NCI-H446 (cell line): ENCODE measurements at regions not wholly inside any gene's neighbourhood (a gene's known extent, or its start where the extent isn't known, plus 50 kb on each side); places are given as distances from the start of the nearest gene placed in this dataset.
"Not testable (repeated sequence)": the region's sequence is repeated elsewhere in the genome, so short reads cannot be mapped to it uniquely, and the experiment has no call there.

ENCODE experiments used
- DNase-seq, 2 experiments: peaks; one replicate each; lab custom pipeline; 2025; lab: John Stamatoyannopoulos, UW

DNA sequence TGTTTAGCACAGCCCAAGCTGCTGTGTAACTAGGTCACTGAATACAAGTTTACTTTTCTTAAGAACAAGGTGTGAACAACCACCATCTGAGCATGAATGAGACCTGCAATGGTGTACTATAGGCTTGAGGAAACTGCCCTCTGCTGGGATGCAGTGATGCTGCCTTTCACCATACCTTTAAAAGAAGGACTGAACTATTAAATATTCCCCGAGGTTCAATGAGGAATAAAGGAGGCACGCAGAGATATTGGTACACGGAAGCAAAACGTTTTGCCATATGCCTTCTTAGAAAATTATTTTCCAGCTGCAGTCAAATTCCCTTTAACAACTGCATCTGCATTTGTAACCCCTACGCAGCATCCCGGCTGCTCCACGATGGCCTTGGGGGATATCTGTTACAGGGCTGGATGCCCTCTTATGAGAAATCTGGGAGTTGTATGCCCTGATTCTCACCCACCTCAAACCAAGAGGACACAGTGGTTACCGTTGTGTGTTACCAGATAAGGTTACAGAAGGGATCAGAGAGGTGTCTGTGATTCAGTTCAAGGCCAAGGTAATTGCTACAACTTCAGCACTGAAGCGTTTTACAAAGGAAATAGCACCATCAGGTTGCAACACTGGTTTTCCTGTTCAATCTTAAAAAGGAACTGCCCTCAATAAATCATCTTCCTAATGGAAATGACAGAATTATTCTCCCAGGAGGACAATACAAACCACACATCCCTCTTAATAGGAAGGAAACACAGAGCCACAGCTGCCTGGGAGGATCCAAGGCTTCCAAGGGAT, 470.5 kb downstream of the LTN1 start:
- peak in 1 of 2 experiments; percentile 5 for DNase-seq

DNA sequence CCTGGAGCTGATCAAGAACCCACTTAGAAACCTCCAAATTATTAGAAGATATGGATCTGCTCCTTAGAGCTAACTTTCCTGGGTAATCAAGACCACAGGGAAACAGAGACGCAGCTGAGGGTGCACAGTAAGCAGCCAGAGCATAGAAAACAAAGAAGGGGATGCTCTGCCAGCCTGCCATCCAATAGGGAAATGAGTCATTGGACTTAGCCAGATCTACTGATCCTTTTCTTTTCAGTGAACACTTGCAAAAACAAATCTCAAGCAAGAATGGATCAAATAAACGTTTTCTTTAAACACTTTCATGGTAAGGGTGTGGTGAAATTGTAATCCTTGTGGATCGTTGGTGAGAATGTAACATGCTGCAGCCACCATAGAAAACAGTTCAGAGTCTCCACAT, 474.0 kb downstream of the LTN1 start:
- no peak for DNase-seq

DNA sequence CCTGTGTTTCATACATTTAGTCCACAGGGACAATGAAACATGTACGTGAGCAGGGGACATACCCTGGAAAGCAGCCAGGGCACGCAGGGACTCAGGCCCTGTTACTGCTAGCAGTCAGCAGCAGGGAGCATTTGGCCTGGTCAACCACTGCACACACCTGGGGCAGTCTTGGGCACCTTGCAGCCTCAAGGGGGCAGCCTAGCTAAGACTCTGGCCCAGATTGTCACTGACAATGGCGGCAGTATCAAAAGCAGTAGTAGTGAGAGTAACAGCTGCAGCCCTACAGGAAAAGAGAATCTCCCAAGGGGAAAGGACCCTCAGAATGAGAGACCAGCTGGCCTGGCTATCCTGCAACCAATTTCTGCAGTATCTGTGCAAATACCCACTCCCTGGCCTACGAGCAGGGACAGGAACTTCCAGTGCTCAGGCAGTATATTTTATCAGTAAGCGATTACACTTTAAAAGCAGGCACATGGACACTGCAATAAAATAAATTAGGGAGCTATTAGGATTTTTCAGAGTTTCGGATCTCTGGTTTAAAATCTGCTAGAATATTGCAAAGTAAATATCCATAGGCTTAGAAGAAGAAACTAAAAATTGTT, 475.6 kb downstream of the LTN1 start:
- peak; percentile 19 to 52 for DNase-seq

DNA sequence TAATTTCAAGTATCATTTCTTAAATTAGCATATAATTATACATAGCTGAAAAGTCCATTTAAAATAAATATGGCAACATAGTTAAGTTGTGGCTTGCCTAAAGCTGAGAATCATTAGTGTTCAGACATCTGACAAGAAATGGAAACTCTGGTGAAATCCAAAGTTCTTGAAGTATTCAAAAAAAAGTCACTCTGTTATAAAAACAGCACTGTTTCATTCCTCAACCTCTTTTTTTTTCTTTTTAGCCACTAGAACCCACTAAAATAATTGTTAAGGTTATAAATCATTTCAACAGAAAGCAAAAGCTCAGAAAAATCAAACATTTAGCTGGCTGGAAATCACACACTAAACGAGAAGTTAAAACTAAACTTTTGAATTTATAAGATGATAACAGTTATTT, 476.7 kb downstream of the LTN1 start:
- no peak for DNase-seq

DNA sequence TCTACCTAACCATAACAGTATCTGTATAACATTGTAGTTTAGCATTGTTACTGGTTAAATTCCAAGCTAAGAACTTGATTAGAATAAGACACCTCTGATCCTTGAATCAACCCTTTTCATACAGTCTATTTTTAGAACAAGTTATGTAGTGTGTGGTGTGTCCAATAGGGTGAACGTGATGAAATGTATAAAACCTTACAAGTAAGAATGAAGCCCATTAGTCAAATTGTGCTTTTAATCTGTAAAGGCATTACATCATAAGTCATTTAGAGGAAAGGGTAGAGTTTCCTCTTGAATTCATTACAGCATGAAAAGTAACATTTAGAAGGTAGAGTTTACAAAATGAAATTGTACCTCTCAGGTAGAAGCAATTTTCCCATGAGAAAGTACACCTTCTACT, 479.2 kb downstream of the LTN1 start:
- DNase-seq, result no peak

DNA sequence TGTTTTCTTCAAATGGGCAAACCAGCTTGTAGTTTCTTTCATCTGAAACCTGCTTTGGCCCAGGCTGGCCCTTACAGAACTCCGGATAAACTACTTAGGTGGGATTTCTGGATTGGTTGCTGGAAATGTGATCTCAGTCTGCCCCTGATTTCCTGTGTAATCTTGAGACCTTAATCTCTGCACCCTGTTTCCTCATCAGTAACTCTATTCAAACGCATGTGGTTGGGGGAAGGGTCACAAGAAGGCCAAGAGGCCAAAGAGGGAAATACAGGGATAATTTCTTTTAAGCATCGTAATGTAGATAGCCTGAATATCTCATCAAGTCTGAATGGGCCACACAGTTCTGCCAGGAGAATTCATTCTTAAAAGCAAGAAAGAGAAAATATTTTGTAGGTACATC, 483.6 kb downstream of the LTN1 start:
- DNase-seq, result no peak

DNA sequence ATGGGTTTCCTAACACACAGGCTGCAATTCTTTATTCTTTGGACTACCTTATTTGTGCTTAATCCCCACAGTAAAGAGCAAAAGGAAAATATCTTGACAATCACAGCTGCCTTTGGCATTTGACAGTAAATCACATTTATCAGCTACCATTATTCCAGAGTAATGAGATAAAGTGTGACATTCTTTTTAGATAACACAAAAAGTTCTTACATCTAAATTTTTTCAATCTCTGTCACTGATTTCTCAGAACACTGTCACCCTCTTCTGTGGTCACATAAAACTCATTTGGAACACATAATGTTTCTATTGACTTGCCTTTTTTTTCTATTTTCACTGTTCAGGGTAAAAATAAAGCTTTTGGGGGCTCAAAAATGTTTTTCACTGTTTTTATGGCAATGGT, 484.6 kb downstream of the LTN1 start:
- DNase-seq, result no peak

DNA sequence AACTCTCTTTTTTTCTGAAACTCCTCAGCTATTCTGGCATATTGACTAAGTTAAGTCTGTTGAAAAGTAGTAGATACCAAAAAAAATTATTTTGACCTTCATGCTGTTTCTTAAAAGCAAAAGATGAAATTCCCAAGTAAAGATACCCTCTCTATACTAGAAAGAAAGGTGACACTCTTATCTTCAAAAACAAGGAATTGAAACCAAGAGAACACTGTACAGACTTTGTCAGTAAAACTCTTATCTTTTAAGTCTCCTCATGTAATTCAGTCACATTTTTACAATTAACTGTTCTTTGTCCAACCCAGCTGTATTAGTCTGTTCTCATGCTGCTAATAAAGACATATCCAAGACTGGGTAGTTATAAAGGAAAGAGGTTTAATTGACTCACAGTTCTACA, 496.2 kb downstream of the LTN1 start:
- DNase-seq, result no peak

DNA sequence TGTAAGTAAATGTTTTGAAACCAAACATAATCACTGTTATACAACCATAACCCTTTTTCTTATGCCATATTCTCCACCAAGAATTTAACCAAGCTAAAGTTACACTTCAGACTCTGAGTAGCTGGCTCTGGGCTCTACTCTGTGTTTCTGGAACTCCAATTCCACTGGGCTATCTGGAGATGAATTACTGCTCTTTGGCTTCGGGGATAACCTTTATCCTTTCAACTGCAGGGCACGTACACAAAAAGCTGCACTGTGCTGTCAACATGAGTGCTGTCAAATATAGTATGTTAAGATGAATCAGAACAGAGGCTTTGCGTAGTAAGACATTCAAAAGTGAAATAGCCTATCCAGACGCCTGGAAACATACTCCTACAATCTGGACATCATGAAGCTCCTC, 500.6 kb downstream of the LTN1 start:
- no peak for DNase-seq

DNA sequence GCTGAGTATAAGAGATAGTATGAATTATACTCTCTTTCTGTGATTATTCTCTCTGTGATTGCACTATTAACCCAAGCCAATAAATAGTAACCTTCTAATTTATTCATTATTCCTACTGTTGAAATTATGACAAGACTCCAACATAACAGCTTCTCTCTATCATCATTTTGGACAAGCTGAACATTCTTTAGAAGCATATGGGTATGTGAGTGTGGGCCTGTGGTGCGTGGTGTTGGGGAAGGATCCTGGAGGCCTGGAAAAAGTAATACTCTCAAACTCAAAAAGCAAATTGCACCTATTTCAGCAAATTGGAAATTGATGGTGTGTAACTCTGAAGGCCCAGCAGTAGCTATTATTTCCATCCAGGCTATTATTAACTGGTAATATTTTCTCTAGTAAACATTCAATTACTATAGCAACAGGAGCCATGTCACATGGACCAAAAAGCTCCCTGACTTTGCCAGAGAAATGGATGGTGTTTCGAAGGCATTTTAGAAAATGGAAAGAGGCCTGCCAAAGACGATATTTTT, 502.8 kb downstream of the LTN1 start:
- DNase-seq, result no peak

DNA sequence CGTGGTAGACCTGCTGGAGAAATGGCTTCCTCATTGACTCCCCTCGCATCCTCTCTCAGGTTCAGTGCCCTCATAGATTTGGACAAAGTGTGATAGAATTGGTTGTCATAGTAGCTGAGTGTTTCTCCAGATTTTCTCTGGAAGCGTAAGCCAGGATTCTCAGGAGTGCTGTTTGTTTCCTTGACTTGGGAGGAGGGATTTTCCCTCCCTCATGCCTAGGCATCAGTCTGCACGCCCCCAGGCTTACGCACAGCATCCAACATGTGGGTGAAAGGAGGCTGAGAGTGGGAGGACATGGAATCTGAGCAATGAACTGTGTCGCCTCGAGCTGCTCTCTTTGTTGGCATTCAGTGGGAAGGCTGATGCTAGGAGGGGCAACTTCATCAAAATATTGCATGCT, 503.5 kb downstream of the LTN1 start:
- no peak for DNase-seq

DNA sequence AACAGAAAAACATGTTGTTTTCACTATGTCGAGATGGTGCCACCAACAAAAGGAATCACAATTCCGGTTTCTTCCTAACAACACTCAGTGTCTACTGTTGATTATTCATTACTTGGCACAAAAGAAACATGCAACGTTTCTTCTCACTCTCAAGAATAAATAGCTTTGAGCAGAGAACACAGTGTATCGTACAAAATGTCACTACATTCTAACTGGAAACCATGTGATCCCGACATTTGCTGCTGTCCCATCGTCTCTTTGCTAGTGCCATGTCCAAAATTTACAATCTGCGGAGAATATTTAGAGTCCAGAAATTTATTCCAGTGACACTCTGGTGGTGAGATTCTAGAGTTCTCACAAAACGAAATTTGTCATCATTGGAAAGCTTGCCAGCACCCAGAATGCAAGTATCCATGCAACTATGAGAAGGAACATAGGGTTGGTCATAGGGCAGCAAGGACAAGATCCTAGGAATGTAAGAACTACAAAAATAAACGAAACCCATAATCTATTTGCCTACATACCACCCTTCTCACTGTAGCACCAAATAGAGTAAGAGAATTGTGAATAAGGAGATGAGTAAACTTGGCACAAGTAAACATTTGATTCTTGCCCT, 505.1 kb downstream of the LTN1 start:
- no peak for DNase-seq

DNA sequence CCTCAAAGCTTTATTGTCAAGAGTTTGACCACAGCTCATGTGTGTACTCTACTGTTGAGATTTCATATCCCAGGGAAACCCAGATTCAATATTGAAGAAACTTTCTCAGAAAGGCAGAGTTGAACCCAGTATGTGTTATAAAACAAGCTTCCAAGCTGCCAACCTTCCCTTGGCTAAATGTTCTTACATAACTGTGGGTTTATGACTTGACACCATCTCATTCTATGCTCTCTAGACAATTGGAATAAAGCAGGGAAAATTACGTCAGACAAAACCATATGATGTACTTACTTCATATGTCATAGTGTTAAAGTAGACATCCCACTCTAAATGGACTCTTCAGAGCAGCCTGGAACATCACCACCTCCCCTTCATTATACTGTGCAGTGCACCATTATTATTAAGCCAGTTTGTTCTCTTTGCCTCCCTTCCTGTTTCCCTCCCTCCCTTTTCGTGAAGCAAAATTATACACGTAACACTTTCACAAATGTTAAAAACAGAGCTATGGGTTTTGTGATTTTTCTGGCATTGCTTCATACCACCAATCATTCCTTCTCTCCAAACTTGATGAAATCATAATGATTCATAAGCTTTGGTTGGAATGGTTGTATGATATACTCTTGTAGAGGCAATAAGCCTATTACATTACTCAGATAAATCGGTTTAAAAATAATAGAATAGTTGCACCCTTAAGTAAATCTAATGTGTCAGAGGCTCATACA, 507.2 kb downstream of the LTN1 start:
- DNase-seq, result no peak

DNA sequence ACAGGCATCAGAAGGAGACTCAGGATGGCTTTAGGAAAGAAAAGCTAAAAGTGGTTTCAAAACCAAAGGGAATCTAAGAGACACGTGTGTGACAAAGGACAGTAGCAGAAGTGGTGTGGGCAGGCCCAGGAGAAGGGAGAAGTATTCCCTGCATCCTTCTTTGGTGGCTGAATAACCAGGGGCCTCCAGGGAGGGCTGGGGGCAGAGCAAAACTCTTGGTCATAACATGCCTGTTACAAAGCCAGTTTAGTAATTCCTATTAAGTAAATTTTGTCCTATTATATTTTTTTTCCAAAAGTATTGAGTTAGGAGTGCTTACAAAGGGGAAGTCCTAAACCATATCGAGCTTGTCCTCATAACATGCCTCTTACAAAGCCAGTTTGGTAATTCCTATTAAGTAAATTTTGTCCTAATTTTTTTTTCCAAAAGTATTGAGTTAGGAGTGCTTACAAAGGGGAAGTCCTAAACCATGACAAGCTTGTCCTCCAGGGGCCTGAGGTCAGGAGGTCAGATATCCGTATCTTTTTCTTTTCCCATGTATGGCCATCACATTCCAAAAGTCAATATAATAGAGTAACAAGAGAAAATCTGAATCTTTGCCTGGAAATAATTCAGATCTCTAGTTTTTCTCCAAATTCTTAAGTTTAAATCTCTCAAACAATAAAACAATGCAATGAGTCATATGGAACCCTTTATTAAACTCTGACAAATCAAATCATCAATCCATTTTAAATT, 509.2 kb downstream of the LTN1 start:
- no peak for DNase-seq

DNA sequence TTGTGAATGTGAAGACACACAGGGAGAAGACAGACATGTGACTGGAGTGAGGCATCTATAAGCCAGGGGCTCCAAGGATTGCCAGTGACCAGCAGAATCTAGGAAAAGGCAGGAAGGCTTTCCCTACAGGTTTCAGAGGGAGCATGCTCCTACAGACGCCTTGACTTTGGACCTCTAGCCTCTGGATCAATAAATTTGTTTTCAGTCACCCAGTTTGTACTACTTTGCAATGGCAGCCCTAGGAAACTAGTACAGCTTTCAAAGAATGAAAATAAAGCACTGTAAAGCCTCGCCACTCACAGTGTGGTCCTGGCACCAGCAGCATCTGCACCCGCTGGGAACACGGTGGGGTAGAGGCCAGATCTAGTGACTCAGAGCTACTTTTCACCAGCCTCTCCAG, 510.0 kb downstream of the LTN1 start:
- no peak for DNase-seq

DNA sequence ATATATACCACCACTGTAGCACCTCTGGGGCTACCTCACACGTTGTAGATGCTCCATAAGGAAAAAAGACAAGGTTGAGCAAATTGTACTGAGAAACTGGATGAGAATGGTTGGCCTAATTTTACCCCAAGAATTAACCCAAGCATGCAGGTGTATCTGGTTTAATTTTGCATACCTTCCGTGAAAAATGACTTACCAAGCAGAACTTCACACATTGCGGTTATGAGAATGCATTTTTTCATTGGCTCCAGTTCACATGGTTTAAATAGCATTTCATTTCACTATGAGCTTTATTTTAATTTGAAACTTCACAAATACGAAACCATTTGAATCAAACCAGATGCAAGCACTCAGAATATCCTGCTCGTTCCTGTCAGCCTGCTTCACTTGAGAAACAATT, 512.2 kb downstream of the LTN1 start:
- DNase-seq, result no peak

DNA sequence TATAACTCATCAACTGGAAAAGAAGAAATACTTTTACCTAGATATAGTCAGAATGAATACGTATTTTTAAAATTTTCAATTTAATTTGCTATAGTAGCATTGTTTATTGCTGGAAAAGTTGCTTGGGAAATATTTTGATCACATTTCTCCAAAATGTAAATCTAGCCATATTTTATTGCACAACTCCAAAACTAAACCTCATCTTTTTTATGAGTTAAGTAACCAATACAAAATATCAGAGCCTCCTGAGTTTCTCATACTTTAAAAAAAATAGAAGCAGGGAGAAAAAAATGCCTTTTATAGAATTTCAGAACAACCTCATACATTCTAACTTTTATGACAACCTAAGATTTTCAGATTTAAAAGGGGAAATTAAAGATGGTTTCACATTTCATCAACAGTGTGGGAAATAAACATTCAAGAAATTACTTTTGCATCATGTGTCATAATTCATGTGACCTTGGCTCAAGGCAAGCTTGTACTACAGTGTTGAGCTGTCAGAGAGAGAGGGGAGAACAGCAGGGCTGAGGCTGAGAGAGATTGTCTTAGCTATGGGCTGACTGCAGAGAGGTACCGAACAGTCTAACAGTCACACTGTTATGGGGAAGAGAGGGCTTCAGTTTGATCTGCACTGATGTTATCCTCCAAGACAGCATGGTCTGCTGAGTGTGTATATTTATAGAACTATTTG, 519.0 kb downstream of the LTN1 start:
- no peak for DNase-seq

DNA sequence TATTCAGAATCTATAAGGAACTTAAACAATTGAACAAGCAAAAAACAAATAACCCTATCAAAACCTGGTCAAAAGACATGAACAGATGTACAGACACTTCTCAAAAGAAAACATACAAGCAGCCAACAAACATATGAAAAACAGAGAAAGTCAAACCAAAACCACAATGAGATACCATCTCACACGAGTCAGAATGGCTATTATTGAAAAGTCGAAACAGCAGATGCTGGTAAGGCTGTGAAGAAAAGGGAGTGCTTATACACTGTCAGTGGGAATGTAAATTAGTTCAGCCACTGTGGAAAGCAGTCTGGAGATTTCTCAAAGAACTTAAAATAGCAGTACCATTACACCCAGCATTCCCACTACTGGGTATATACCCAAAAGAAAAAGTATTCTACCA, 520.1 kb downstream of the LTN1 start:
- DNase-seq, result not testable (repeated sequence)

DNA sequence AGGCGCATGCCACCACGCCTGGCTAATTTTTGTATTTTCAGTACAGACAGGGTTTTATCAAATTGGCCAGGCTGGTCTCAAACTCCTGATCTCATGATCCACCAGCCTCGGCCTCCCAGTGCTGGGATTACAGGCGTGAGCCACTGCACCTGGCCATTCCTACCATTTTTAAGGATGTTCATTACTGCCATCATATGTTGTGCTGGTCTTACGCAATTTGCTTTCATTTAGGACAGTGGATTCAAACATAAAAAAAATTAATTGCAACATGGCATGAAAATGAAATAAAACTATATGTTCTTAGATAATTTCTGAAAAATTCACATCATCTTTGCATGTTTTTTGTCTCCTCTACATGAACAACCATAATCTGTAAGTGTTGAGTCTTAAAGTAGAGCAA, 527.7 kb downstream of the LTN1 start:
- DNase-seq, result no peak

DNA sequence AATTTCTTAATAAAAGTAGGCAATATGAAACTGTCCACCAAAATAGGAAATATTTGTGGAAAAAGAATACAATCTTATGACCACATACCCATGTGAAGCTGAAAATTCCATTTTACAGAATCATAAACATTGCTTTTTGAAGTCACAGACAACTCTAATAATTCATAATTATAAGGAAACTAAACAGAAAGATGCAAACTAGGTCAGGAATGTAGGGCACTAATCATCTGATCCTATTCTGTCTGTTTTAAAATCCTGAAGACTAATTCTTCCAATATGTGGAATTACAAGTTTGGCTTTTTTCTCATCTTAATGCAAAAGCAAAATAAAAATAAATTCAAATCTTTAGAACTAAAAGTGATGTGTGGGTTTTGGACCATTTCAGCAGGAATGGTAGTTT, 528.6 kb downstream of the LTN1 start:
- no peak for DNase-seq

DNA sequence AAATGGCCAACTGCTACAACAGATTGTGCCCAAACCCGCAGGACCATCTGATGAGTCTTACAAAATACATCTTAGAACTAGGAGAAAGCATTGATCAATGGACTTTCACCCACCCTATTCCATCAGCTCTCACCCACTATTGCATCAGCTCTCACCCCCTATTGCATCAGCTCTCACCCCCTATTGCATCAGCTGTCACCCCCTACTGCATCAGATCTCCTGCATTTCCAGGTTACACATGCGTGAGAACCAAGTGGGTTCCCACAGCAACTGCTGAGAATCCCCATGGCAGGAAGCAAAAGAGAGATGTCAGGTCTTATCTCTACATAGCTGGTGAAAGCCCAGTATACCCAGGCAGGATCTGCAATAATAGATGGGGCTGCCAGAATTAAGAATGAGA, 533.5 kb downstream of the LTN1 start:
- DNase-seq, result no peak
